T1000 (cell line): ENCODE measurements at regions not wholly inside any gene's neighbourhood (a gene's known extent, or its start where the extent isn't known, plus 50 kb on each side); places are given as distances from the start of the nearest gene placed in this dataset.

Source experiments
- DNase-seq: peaks from one replicate; lab custom pipeline; 2025; ENCODE audit warnings: mixed read lengths; lab: John Stamatoyannopoulos, UW

DNA sequence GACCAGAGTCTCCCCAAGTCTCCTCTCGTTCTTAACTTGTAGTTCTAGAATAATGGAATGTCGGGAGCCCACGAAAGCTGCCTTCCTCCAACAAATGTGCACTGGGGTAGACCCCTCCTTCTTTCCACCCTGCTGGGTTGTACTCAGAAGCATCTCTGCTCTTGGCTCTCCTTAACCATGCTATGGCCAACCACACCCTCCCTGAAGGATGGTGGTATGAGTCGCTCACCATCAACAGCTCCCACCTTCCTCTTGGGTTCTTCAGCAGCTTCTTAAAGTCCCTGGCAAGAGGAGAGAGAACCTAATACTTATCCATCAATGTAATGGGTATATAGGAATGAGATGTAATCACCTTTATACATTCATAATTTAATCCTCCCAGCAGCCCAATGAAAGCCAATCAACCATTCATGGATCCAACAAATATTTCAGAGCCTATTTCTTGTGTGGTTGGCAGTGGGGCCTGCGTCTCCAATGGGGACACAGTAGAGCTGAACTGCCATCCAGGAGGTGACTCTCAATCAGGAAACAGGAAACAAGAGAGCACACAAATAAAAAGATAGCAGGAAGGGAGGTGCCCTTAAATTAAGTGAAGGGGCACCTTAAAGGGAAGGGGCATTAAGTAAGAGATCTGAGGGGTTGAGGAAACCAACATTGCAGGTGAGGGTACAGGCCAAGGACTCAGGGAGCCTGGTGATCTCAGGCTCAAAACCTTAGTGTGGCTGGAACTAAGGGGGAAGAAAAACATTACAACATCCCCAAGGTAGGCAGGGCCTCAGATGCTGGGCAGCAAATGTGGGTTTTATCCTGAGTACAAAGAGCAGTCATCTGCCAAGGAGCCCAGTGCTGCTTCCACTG, 64.4 kb upstream of the ETS2 start:
- DNase-seq, result no peak

DNA sequence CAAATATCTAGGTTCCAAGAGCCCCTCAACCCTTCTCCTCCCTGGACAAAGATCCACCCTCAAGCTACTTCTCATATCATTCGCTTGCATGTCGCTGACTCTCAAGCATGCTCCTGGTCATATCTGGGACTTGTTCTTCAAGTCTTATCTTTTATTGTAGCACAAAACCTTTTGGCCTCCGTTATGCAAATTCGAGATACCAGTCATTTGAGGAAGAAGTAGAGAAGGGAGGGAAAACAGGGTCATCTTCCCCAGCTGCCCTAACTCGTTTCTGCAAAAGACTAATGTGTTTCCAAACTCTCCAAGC, 63.8 kb upstream of the ETS2 start:
- no peak for DNase-seq

DNA sequence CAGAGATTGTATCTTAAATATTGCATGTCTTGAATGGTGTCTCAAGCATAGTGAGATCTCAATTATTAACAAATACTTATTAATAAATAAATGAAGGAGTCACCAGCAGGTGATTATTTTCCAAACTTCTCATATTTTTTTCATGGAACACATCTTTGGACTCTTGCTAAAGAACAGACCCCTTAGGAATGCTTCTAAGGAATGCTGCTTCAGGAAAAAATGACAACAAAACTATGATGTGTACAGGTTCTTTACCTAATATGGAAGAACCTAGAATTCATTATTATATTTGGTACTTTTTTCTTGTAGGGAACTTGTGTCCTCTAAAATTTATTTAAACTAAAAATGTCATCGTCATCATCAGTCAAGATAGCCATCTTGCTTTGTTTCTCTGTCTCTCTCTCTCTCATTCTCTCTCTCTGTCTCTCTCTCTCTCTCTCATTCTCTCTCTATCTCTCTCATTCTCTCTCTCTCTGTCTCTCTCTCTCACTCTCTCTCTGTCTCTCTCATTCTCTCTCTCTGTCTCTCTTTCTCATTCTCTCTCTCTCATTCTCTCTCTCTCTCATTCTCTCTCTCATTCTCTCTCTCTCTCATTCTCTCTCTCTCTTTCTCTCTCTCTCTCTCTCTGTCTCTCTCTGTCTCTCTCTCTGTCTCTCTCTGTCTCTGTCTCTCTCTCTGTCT, 63.0 kb upstream of the ETS2 start:
- no peak for DNase-seq

DNA sequence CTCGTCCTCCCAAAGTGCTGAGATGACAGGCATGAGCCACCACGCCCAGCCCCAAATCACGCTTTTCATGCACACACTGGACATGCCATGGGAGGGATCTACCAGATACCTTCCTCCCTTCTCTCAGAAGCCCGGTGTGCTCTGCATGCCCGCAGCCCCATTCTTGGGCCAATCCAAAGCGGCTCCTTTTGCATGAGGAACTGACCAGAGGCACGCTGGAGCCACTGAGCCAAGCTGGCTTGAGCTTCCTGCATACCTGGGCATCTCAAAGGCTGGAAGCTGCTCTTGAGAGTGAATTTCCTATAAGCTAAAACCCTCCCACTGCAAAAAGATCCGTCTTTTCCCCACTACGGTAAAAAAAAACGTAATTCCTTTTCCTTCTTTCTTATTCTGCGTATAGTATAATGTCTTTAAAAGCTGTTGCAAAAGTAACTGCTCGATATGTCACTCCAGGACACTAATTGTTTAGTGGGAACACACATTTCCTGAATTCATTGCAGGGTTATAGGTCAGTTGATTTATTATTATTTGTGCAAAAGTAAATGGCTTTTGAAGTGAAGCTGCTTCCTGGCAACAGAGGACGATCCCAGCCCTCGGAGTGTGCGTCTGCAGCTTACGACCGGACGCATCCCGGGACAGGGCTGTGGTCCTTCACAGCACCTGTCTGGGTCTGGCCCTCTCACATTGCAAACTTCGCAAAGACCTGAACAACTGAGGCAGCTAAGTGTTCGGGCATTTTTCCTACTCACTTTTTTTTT, 61.8 kb upstream of the ETS2 start:
- DNase-seq, result no peak

DNA sequence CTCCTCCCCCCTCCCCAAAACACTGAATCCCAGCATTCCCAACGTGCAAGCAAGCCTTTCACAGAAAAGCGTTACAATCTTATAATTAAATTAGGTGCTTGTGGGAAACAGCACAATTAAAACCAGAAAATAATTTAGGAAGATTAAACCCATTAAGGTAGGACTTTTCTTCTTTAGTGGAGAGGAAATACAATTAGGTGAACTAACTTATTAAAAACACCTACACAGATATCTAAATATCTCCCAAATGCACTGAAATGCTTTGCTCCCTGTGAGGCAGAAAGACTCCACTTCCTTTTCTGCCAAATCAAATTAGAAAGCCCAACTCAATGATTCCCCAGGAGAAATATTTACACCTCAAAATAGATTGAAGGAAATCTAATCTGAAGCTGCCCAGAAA, 60.9 kb upstream of the ETS2 start:
- no peak for DNase-seq

DNA sequence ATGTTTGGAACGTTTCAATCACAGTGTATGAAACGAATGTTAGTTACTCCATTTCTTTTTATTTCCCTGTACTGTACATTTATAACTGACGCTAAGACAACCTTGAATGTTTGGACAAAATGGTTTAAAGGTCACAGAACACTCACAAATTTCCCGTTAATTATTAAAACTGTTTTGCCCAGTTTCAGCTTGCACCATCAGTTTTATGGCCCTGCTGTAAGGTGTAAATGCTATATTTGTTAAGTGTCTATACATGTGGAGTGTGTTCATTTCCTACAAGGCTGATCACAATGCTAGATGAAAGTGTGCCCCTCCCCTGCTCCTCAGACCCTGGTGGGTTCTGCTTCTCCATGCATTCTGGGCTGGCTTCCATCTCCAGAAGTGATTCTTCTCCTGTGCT, 57.9 kb upstream of the ETS2 start:
- no peak for DNase-seq

DNA sequence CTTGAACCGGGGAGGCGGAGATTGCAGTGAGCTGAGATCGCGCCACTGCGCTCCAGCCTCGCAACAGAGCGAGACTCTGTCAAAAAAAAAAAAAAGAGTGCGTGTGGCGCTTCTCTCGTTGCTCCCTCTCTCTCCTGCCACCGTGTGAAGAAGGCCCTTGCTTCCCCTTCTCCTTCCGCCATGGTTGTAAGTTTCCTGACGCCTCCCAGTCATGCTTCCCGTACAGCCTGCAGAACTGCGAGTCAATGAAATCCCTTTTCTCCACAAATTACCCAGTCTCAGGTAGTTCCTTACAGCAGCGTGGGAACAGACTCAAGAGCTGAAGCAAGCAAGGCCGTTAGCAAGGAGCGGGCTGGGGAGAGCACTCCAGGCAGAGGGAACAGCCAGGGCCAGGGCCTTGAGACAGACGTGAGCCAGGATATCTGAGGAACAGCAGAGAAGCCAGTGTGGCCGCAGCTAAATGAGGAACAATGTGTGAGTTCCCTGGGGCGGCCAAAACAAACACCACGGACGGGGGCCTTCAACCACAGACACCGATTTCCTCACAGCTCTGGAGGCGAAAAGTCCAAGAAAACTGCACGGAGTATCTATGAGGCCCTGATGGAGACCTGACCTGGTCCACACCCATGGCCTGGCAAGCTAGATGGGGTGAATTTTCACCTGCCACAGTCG, 54.2 kb upstream of the ETS2 start:
- DNase-seq, result no peak

DNA sequence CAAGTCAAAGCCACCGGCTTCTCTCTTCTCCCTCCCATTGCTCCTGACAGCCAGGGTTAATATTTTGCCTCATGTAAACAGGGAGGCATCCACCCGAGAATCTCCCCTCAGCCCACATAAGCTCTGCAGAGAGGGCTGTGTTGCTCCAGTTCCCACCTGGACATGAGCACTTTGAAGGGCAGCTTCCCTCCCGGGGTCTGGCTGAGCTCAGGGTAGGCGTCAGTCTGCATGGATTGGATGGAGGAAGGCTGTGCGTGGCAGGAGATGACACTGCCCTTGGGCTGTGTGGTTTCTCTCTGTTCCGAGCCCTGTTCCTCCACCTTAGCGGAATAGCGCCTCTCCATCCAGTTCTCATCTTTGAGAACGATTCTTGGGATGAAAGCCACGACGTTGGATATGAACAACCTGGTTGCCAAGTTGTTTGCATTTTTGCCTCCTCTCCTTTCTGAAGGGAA, 53.7 kb upstream of the ETS2 start:
- DNase-seq, result no peak

DNA sequence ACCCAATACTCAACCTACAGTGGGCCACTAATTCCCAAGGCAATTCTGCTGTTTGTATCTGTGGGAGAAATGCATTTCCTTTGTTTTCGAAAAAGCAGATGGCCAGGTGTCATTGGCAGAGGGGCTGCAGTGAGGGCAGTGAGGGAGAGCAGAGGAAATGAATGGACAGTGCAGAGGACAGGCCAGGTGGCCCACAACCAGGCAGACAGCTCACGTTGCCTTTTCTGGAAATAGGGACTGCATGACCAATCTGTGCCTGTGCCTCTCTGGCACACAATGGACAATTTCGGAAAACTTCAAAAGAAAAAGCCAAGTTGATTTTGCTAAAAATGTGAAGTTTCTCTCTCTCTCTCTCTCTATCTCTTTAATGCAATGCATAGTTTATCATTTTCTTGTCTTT, 52.6 kb upstream of the ETS2 start:
- DNase-seq, result no peak

DNA sequence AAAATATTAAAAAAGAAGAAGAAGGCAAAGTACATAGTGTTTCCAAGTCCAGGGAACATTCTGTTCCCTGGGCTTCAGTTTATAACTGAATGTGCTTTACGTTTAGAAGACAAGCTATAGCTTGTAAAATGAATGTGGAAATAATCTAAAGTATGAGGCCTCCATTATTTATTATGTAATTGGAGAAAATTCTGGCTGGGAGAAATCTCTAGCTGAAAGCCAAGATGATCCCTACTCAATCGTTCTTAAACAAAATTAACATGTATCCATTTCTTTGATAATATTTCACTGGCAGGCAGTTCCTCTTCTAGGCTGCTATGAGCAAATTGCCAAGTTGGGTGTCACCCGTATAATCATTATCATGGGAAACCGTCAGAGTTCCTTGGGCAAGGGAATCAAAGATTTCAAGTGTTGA, 52.2 kb upstream of the ETS2 start:
- DNase-seq, result no peak
